DLD1 (cell line): ENCODE measurements at regions not wholly inside any gene's neighbourhood (a gene's known extent, or its start where the extent isn't known, plus 50 kb on each side); places are given as distances from the start of the nearest gene placed in this dataset.
"Not testable (repeated sequence)": the region's sequence is repeated elsewhere in the genome, so short reads cannot be mapped to it uniquely, and the experiment has no call there.

Experiments used
- in situ Hi-C: cut with HindIII; loops from 2 replicates; pipeline ENCODE4 v1.10.0; 2017; ENCODE audit warnings: low sequenced_read_pairs

DNA sequence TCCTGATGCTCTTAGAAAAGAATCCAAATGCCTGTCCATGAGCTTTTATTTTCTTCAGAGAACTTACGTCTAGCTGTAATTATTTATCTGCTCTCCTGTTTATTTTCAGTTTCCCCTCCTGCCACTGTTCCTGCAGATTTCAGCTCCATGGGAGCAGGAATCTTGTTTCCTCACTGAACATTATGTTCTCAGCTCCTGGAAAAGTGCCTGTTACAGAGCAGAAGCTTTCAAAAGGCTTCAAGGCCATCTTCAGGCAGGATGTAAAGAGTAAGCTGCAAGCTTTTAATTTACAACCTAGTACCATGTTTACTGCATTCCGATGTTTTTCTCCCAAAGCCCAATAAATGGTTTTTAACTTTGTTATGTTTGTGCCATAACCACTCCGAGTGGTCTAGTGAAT lies 98.4 kb upstream of the BTG1 start:
- in situ Hi-C loops: no loop called here

DNA sequence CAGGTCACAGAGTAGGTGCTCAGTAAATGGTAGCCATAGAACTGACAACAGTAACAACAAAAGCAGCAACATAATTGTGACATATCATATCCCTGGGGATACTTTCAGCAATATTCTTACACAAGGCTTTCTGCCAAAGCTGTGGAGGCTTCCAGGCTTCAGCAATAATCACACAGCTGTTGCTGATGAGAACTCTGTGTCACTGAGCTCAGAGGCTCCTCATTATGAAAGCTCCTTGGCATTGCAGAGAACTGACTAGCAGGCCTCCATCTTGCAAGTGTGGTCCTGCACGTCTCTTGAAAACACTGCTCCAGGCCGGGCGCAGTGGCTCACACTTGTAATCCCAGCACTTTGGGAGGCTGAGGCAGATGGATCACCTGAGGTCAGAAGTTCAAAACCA lies 97.3 kb upstream of the BTG1 start:
- in situ Hi-C loops: no loop called here

GRCh38 chr12:92237762-92238523 lies 92.3 kb upstream of the BTG1 start:
- in situ Hi-C loops: no loop called here

DNA sequence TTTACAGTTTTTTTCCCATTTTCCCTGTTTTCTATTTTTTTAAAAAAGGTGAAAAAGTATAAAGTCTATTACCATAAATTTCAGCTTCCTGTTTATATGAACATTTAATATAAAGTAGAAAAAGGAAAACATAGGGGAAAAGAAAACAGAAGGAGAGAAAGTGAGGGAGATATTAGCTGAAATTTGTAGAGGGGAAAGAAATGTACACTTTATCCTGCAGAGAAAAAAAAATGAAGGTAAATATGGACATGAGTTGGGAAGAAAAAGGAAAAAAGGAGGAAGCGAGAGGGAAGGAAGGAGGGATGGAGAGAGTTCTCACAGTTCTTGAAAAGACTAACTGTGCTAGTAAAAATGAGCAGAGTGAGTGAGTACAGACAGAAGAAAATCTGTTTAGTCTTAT lies 91.6 kb upstream of the BTG1 start:
- in situ Hi-C loops: no loop called here

GRCh38 chr12:92235703-92236472 lies 90.2 kb upstream of the BTG1 start:
- in situ Hi-C loops: no loop called here

DNA sequence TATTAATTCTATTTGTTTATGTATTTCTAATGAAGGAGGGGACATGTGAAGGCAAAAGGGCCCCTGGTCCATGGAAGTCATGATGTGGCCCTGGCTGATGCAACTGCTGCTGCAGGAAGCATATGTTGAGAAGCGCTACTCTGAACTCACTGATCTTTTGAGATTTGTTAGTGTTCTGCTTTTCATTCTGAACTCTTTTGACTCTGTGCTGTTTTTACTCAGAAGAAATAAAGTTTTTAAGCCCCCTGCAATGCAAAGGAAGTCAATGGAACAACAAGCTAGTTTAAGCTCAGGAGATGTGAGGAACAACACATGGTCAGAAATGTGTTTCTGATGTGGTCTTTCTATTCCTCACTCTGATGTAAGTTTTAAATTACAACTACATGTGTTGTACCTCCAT lies 88.9 kb upstream of the BTG1 start:
- in situ Hi-C loops: no loop called here

DNA sequence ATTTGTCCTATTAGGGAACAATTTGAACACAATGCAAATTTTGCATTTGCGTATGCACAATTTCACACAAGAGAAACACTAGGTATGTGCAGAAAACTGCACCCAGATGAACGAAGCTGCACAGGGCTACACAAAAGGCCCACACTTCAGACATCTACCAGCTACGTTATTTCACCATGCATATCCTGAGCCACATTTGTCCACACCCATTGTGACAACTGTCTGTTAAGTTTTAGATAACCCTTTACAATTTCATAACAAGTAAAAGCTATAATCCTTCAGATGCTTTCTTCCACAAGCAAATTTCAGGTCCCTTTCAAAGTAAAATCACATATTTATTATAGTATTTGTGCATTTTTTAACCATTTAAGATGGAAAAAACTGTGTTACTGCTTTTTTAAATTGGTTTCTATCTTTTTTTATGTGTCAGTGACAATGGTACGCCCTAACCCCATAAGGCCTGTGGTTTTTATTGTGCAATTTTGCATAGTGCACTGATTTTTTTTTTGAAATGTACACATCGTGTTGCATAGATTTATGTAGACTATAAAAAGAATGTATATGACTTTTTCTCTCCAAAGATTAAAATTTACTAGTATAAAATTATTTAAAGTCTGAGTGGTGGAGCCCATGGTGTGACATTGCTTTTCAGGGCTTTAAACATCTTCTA lies 87.8 kb upstream of the BTG1 start:
- in situ Hi-C loops: no loop called here

DNA sequence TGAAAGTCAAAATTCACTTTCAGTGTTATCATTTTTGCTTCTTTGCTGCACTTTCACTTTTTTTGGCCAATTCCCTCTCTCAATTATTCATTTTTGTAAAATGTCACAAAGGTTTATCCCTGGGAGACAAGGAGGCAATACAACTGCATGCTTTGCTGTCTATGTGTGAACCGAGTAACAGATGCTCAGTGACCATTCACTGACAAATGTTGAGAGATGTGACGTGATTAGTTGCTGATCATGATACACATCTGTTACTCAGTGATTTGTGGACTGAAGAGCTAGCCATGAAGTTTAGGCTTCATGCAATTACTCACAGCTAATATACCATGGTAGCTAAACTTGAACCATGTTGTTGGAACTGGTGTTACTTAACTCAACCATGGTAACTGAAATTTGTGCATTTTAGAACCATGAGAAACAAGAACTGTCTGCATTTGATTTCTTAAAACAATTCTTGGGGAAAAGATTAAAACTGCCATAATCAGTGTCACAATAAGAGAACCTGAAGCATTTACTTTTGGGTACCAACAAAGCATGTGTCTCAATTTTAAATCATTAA lies 86.8 kb upstream of the BTG1 start:
- in situ Hi-C loops: not testable (repeated sequence)

- in situ Hi-C loops: not testable (repeated sequence)
These were observed 86.3 kb upstream of the BTG1 start for GRCh38 chr12:92231945-92232344.

DNA sequence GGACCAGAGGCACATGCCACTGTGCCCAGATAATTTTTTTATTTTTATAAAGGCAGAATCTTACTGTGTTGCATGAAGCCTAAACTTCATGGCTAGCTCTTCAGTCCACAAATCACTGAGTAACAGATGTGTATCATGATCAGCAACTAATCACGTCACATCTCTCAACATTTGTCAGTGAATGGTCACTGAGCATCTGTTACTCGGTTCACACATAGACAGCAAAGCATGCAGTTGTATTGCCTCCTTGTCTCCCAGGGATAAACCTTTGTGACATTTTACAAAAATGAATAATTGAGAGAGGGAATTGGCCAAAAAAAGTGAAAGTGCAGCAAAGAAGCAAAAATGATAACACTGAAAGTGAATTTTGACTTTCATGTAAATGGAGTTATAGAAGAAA lies 85.9 kb upstream of the BTG1 start:
- in situ Hi-C loops: not testable (repeated sequence)

GRCh38 chr12:92229381-92229780 lies 83.7 kb upstream of the BTG1 start:
- in situ Hi-C loops: no loop called here

- in situ Hi-C loops: no loop called here
These were observed 81.3 kb upstream of the BTG1 start for GRCh38 chr12:92226961-92227360.

DNA sequence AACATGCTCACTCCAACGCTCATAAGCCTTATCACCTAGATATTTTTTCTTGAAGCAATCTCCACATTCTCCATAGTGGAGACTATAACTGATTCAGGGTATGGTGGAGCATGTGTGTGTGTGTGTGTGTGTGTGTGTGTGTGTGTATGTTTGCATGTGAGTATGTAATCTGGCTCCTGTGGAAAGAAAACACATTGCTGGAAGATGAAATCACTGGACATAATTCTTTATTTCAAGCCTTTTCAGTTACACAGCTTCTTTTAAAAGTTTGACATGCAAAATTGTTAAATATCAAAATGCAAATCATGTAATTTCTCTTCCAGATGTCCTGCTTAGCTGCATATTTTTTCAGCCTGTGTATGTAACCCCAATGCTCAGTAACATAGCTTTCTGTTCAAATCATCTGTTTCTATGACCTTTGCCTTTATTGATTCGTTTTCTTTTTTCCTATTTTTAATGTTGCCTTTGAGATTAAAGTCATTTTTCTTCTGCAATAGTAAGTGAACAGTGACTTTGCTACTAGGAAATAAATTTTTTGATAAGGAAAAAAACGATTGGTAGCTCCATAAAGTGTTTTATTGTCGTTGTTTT lies 80.5 kb upstream of the BTG1 start:
- in situ Hi-C loops: no loop called here

GRCh38 chr12:92224685-92225331 lies 79.2 kb upstream of the BTG1 start:
- in situ Hi-C loops: no loop called here

DNA sequence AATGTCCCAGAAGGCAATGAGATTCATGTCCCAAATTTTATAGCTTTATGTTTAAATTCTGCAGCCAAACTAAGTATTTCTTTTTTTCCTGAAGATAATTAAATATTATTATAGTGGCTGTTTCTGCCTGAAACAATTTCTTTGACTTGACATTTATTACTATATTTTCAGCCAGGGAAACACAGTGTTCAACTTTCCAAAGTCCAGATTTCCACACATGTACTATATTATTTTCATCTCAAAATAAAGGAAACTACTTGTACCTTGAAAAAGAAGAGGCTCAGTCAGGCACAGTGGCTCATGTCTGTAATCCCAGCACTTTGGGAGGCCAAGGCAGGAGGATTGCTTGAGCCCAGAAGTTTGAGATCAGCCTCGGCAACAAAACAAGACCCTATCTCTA lies 77.8 kb upstream of the BTG1 start:
- in situ Hi-C loops: no loop called here

GRCh38 chr12:92221656-92222315 lies 76.1 kb upstream of the BTG1 start:
- in situ Hi-C loops: no loop called here

DNA sequence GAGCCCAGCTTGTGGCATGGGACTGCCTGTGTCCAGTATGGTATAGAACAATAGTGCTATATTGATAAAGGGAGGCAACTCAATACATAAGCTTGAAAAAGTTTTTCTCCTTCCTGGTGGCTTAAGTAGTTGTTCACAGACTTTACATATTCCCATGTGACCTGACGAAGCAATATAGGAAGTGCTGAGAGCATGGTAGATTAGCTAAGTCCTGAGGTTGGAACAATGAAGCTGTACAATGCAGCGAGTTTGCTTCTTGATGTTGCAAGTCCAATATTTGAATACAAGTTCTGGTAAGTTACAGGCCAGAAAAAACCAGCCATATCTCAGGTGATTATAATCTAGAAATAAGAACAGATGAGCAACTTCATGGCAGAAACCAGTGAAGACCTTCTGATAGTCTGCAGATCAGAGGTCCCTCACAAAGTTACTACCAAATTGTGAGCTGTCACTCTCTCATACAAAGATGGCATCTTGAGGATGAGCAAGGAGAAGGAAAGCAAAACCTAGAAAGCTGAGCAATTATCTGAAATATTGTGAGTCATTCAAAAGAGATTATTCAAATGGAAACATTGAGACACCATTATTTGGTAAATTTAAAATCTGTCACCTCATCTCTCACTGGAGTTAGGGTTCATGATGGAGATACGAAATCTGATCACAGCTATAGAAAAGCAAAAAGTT lies 72.9 kb upstream of the BTG1 start:
- in situ Hi-C loops: no loop called here

DNA sequence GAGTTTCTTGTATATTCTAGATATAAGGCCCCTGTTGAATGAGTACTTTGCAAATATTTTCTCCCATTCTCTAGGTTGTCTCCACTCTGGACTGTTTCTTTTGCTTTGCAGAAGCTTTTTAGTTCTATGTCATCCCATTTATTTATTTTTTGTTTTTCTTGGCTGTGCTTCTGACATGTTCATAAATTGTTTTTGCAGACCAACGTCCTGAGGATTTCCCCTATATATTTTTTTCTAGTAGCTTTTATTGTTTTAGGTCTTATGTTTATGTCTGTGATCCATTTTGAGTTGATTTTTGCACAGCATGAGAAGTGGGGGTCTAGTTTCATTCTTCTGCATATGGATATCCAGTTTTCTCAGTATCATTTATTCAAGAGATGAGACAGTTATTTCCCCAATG lies 70.4 kb upstream of the BTG1 start:
- in situ Hi-C loops: no loop called here

GRCh38 chr12:92215358-92215757 lies 69.7 kb upstream of the BTG1 start:
- in situ Hi-C loops: no loop called here

- in situ Hi-C loops: no loop called here
These were observed 67.5 kb upstream of the BTG1 start for GRCh38 chr12:92213166-92213565.
